Stimulated activated CD8-positive, alpha-beta memory T cell treated with anti-CD3 and anti-CD28 coated beads, Interleukin-7, amount 100 ng/mL, for 1 hour (primary cell): ENCODE measurements at regions not wholly inside any gene's neighbourhood (a gene's known extent, or its start where the extent isn't known, plus 50 kb on each side); places are given as distances from the start of the nearest gene placed in this dataset.
"Not testable (repeated sequence)": the region's sequence is repeated elsewhere in the genome, so short reads cannot be mapped to it uniquely, and the experiment has no call there.

ENCODE experiments used
- DNase-seq, 2 donors: peaks; one replicate each; pipeline ENCODE4 v3.0.0-alpha.2; 2020; ENCODE audit warnings: low read depth in 2 of 2

DNA sequence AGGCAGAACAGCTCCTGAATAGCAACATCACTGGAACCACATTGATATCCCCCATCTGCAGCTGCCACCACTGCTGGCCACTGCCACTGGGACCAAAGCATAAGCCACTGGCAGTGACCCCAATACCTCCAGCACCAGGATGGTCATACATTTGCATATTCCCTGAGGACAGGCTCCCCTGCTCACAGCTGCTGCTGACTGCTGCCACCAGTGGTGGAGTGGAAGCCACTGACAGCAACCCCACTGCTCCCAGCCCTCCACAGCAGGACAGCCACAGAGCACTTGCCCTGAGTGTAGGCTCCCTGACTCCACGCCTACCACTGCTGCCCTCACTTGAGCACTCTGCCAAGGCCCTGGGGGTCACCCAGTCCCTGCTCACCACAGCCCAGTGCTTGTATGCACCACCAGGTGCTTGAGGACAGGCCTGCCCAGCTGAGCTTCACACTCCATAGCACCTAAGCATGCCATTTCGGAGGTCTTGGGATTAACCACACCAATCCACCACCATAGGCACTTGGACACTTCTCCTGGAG lies 327.4 kb upstream of the RPS23 start:
- no peak for DNase-seq

- no peak for DNase-seq
These were observed 325.2 kb upstream of the RPS23 start for GRCh38 chr5:82603033-82603987.

DNA sequence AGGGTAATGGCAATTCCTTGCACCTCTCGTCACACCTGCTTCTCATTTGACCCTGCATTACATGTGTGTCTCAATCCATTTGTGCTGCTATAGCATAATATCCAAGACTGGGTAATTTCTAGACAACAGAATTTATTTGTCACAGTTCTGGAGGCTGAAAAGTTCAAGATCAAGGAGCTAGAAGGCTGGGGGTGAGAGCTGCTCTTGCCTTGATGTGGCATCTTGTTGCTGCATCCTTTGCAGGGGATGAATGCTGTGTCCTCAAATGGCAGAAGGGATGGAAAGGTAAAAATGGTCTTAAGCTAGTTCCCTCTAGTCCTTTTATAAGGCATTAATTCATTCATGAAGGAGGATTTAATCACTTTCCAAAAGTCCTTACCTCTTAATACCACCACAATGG lies 323.7 kb upstream of the RPS23 start:
- DNase-seq: no peak

DNA sequence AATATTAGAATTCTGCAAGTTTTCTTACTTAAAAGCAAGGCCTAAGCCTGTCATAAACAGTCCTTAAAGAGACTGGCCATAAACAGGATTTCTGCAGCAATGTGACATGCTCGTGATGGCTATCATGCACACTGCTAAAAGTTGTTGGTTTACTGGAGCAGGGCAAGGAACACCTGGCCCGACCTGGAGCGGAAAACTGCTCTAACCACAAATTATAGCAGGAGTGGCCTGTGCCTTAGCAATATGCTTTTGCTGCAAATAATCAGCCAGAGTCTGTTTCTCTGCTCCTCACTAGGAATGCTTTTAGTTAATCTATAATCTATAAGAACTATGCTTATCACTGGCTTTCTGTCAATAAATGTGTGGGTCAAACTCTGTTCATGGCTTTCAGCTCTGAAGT lies 322.9 kb upstream of the RPS23 start:
- no peak for DNase-seq

GRCh38 chr5:82599692-82600091 lies 321.5 kb upstream of the RPS23 start:
- no peak for DNase-seq

DNA sequence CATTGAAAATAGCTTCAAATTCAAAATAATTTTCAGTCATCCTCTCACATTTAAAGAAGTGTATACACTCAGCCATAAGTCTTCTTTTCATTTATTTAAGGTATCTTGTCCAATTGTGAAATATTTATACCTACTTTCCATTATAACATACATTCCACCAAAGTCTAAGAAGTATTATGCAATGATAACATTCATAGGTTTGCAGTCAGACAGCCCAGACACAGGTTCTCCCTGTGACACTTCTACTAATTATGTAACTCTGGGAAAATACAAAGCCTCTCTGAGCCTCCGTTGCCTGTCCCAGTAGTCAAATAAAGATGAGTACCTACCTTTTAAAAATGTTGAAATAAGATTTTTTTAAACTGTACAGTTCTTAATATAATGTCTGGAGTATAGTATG lies 320.9 kb upstream of the RPS23 start:
- DNase-seq: no peak

GRCh38 chr5:82597437-82597836 lies 319.3 kb upstream of the RPS23 start:
- DNase-seq: no peak

- no peak for DNase-seq
These were observed 318.3 kb upstream of the RPS23 start for GRCh38 chr5:82596451-82596850.

- no peak for DNase-seq
These were observed 317.0 kb upstream of the RPS23 start for GRCh38 chr5:82595113-82595512.

DNA sequence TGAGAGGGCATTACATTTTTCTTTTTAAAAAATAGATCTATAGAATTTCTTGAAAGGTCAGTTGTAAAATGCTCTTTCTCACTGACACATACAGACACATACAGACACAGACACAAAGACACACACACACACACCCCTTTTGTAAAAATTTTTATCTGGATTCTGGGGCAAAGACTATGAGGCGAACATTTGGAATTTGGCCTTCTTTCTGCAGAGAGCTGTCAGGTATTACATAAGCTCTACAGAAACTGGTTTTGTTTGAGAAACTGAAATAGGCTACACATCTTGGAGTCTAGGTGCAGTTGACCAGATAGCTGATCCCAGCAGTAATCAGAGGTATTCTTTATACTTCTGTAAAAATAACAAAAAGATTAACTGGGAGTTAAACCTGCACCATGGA lies 315.9 kb upstream of the RPS23 start:
- DNase-seq: no peak

GRCh38 chr5:82593481-82593880 lies 315.3 kb upstream of the RPS23 start:
- no peak for DNase-seq

- no peak for DNase-seq
These were observed 312.9 kb upstream of the RPS23 start for GRCh38 chr5:82591021-82591515.

DNA sequence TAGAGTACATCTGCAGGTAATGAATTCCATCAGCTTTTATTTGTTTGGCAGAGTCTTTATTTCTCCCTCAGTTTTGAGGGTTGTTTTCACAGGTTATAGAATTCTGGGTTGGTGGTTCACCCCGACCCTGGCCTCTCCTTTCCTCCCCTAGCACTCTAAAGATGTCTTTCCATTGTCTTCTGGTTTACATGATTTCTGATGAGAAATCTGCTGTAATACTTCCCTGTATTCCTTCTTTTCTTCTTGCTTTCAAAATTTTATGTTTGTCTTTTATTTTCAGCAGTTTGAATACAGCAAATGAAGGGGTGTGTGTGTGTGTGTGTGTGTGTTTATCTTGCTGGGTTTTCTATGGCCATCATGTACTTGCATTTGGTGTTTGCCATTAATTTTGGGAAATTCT lies 312.0 kb upstream of the RPS23 start:
- DNase-seq: no peak

DNA sequence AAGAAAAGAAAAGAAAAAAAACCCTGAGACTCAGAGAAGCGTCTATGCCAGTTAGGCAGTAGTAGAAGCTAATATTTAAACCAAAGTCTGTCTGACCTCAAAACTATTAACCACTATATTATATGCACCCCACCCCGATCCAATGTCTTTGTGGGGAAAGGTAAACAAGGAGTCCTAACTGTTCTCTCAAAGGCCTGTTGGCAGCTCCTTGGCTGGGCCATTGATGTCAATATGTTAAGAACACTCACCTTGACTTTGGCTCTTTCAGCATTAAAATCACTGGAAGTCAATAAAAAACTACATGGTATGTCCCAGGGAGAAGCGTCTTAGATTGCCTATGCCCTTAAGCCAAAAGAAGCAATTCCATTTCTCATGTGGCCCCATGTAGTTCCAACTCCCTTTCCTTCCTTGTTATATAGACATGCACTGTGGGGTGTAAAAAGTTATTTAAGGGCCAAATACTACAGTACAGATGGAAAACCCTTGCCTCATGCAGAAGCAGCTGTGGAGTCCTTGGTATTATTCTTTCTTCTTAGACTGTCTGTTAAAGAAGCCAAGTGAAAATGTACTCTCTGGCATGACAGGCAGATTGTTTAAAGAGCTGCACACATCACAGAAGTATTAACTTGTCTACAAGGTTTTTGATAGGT lies 308.6 kb upstream of the RPS23 start:
- no peak for DNase-seq

GRCh38 chr5:82586181-82586580 lies 308.0 kb upstream of the RPS23 start:
- DNase-seq: no peak

DNA sequence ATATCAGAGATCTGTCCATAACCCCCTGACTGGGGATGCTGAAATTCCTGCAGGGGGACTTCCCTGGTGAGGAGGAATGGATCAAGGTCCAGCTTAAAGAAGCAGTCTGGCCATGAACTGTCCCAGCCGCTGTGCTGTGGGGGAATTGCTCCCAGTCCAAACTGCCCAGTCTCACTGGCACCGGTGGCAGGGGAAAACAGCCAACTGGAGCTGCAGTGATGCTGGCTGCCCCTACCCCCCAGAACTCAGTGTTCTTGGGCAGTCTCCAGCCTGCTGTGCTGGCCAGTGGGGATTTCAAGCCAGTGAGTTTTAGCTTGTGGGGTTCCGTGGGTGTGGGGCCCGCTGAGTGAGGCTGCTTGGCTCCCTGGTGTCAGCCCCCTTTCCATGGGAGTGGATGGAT lies 306.5 kb upstream of the RPS23 start:
- DNase-seq: no peak

DNA sequence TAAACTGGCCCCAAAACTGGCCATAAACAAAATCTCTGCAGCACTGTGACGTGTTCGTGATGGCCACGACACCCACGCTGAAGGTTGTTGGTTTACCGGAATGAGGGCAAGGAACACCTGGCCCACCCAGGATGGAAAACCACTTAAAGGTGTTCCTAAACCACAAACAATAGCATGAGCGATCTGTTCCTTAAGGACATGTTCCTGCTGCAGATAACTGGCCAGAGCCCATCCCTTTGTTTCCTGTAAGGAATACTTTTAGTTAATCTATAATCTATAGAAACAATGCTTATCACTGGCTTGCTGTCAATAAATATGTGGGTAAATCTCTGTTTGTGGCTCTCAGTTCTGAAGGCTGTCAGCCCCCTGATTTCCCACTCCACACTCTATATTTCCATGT lies 305.2 kb upstream of the RPS23 start:
- DNase-seq: not testable (repeated sequence)

GRCh38 chr5:82564963-82565362 lies 286.8 kb upstream of the RPS23 start:
- DNase-seq: no peak

GRCh38 chr5:82563745-82564144 lies 285.6 kb upstream of the RPS23 start:
- no peak for DNase-seq

GRCh38 chr5:82562696-82563240 lies 284.6 kb upstream of the RPS23 start:
- DNase-seq: no peak

DNA sequence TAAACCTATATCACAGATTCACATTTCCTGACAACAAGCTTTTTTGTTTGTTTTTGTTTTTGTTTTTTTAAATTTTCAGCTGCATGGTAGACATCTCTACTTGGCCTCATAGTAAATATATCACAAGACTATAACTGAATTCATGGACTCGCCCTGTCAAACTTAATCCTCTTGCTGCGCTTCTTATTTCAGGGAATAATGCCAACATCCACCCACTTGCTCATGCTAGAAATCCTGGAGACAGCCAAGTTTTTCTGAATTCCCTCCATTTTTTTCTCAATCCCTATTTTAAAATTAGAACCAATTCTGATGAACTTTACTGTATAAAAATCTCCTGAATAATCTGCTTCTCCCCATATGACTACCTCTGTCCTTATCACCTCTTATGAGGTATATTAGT lies 283.6 kb upstream of the RPS23 start:
- no peak for DNase-seq

GRCh38 chr5:82560969-82561368 lies 282.8 kb upstream of the RPS23 start:
- no peak for DNase-seq

DNA sequence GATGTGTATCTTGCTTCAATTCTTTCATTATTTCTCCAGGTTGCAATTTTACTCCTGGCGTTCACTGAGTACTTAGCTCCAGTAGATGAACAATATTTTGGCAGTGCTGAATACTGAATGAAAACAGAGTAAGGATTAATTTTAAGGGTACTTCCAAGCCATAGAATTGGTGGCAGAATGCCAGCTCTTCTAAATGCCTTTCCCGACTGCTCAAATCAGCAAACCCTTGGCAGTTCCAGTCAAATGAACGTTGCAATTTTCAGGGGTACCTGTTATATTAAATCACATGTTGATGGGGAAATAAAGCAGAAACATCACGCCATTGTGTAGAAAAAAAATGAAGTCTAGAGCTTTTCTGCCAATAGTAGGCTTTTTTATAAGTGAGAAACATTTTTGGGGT lies 282.4 kb upstream of the RPS23 start:
- DNase-seq: no peak
